GM21737 (cell line): ENCODE measurements at regions not wholly inside any gene's neighbourhood (a gene's known extent, or its start where the extent isn't known, plus 50 kb on each side); places are given as distances from the start of the nearest gene placed in this dataset.
"Not testable (repeated sequence)": the region's sequence is repeated elsewhere in the genome, so short reads cannot be mapped to it uniquely, and the experiment has no call there.

Source experiments
- ATAC-seq: cut with Tn5 transposase; IDR thresholded peaks from one replicate; pipeline ENCODE4 v1.9.1; 2021; ENCODE audit warnings: mild to moderate bottlenecking, moderate library complexity; ENCODE audit not compliant: unreplicated experiment

DNA sequence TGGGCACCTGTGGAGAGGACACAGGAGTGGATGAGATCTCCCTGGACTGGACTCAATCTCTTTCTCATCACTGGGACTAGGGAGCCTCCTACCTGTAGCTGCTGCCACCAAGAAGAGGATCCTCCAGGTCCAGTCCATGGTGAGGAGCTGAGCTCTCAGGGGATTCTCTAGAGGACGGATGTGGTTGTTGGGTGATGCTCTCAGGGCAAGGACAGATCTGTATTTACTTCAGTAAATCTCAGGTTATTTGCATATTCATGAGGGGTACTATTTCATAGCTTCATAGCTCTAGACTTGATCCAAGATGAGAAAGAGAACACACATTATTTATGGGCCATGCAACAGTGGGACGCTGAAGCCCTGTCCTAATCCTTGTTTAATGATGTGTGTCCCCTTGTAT lies 159.4 kb downstream of the POTEB start:
- peak; percentile 66 for ATAC-seq

DNA sequence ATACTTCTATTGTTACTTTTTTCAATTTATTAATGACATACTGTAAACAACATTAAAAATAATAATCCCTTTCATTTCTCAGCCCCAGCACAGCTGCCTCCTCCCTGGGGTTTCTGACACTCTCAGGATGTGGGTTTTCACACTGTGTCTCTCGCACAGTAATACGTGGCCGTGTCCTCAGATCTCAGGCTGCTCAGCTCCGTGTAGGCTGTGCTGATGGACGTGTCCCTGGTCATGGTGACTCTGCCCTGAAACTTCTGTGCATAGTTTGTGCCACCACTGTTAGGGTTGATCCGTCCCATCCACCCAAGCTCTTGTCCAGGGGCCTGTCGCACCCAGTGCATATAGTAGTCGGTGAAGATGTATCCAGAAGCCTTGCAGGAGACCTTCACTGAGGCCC lies 159.9 kb downstream of the POTEB start:
- peak; percentile 21 for ATAC-seq

DNA sequence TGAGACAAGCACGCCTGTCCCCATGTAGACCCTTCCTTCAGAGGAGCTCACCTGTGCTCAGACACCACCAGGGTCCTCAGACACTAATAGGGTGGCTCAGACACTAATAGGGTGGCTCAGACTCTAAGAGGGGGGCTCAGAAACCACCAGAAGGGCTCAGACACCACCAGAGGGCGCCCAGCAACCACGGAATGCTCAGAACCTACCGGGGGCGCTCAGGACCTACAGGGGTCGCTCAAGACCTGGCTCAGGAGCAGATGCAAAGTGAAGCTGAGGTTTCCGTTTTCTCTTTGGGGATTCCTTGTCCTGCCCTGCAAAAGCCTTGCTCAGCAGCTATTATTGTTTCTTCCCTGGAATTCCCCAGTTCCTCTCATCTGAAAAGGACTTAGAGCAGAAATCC lies 172.1 kb downstream of the POTEB start:
- peak; percentile 90 for ATAC-seq

DNA sequence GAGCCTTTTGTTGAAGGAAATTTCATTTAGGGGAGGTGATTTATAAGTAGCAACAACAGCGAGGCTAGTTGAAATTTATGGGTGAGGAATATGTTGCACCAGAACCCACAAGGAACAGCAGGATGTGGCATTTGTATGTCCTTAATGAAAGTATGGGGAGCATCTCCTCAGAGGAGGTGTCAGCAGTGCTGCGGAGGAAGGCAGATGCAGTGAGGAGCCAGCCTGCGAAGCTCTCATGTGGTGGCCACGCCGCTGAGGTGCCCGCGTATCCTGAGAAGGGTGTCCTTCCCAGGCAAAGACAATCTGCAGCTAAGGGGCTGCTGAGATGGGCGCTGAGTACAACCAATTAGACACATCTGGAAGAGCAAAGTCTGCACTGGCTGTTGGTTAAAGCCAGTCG lies 178.9 kb downstream of the POTEB start:
- ATAC-seq, result not testable (repeated sequence)

DNA sequence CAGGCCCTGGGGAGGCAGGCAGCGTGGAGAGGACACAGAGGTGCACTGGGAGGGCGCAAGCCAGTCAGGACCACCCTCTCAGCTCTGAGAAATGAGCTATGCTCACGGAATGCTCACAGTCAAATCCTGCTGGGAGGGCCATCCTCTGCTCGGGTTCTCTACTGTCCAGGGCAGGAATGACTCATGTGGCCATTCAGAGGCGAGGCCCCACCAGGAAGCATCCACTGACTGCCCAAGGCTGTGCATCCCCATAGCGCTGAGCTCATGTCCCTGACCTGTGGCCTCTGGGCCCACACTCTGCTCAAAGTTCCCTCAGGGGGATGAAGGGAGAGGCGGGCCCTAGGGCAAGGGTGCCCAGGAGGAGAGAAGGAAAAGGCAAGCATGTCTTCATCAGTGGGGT lies 182.4 kb downstream of the POTEB start:
- ATAC-seq, result not testable (repeated sequence)

DNA sequence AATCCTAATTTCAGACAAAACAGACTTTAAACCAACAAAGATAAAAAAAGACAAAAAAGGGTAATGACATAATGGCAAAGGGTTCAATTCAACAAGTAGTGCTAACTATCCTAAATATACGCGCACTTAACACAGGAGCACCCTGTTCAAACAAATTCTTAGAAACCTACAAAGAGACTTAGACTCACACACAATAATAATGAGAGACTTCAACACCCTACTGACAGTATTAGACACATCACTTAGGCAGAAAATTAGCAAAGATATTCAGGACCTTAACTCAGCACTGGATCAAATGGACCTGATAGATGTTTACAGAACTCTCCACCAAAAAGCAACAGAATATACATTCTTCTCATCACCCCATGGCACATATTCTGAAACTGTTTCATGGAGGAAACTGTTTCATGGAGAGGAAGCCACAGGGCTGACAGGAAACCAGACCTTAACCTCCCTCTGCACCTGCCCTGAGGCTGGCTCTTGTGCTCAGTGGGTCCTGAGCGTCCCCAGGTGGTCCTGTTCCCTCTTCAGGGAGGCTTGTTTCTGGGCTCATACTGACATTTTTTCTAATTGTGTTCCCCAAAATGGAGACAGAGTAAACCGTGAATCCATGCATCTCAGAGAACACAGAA lies 184.9 kb downstream of the POTEB start:
- not testable (repeated sequence) for ATAC-seq

DNA sequence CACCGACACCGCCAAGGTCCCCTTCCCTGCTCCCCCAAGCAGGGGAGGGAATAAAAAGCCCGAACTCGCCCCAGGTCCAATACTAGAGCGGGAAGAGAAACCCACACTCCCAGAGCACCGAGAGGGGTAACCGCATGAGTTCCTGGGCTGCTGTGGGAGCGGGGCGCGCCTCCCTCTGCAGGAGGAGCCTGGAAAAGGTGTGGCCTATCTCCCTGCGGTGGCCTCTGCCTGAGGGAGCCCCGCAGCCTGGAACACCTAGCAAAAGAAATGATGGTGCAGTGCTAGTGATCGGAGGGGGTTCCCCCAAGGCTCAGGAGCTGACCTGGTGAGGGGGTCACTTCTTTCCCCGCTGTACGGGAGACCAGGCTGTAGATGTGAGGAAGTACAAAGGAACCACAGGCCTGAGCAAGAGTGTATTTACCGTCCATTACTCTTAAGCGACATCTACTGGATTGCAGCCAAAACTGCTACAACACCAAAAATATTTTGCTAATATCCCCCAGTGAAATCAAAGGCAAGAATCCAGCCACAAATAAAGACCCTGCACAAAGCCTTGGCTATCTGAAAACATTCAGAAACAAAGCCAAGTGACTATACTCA lies 216.6 kb upstream of the POTEB3 start:
- peak; percentile 76 for ATAC-seq

DNA sequence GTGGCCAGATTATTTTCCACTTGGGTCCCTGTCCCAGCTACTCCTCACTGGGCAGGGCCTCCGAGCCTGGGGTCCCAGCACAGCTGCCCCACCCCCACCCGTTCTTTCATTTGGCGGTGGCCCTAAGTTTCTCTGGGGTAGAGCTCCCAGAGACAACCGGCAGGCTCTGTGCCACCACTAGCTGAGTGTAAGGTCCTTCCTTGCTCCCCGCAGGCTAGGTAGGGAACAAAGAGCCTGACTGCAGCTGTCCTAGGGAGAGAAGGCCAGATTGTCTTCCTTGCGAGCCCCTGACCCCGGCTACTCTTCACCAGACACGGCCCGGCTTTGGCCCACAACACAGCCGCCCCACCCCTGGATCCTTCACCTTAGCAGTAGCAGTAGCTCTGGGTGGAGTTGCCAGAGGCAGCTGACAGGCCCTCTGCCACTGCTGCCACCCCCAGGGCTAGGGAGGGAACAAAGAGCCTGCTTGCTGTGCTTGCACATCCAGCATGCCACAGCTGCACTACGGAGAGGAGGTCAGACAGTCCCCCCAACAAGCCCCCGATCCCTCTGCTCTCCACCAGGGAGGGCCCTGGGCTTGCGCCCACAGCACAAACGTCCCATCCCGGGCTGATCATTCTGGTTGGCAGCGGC lies 215.9 kb upstream of the POTEB3 start:
- peak; percentile 41 for ATAC-seq

DNA sequence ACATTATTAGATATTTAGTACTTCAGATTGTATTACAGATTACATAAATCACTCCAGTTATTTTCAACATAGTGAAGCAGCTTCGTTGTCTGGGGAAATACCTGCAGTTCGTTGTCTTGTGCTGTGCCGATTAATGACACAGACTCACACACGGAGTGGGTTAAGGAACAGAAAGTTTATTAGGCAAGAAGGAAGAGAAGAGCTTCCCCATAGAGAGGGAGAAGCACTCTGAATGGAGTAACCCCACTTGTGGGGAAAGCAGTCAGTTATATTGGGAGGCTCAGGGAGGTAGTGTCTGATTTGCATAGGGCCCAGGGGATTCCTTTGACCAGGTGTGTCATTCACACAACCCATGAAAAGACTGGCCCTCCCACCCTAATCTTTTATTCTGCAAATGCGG lies 213.4 kb upstream of the POTEB3 start:
- ATAC-seq, result not testable (repeated sequence)

DNA sequence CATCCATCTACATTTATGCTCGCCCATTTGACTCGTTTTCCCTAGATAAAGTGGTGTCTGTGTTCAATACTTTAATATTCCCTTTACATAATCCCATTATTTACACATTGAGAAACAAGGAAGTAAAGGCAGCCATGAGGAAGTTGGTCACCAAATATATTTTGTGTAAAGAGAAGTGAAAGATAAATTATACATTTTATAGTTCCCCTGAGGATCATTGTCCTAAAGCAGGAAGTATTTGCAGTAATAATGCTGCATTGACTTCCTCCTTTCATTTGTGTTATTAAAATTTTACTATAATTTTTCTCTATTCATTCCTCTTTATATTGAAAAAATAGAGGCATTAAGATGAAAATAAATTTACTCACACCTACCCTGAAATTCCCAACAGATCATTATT lies 198.5 kb upstream of the POTEB3 start:
- not testable (repeated sequence) for ATAC-seq

DNA sequence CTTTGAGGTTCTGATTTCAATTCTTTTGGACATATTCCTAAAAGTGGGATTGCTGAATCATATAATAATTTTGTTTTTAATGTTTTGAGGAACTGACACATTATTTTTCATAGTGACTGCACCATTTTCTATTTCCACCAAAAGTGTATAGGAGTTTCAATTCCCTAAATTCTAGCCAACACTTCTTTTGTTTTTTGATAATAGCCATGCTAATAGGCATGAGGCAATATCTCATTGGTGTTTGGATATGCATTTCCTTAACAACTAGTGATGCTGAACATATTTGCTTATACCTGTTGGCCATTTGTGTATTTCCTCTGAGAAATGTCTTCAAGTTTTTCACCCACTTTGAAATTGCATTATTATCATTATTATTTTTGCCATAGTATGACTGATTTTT lies 186.4 kb upstream of the POTEB3 start:
- not testable (repeated sequence) for ATAC-seq

DNA sequence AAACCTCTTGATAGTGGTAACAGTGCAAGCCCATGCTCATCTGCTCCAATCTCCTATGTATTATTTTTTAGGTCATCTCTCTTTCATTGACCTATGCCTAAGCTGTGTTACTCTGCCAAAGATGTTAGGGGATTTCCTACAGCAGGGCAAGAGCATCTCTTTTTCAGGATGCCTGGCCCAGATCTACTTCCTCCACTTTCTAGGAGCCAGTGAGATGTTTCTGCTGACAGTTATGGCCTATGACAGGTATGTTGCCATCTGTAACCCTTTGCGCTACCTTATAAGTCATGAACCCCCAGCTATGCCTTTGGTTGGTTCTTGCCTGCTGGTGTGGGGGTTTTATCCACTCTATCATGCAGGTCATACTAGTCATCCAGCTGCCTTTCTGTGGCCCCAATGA lies 168.9 kb upstream of the POTEB3 start:
- not testable (repeated sequence) for ATAC-seq

DNA sequence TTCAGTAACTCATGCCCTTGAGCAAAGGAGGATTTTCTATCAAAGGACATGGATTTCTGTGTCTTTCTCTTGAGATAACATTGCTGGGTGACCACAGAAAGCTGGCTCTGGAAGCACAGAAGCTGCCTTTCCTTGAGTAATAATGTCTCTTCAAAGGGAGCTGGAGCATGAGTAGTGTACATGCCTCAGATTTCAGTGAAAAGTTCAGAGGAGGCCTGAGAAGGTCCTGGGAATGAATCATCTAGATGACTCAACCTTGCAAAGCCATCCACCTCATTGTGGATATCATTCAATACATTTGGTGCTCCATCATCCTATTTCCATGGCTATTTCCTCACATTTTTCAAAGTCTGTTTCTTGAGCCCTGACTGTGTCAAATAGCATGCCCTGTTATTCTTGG lies 125.1 kb upstream of the POTEB3 start:
- ATAC-seq, result not testable (repeated sequence)

DNA sequence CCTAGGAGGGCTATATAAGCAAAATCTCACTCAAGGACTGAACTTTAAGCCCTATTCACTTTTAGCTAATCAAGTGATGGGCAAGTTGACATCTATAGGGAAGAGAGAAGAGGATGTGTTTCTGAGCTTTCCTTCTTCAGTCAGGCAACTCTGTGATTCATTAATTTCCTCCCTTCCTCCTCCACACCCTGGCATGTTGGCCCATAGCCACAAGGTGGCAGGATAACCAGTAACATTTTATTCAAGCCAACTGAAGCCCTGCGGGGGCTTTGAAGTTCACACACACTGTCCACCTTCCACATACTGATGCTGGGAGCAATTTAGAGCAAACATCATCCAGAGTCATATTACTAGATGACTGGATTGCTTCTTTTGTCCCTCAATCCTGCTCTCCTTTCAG lies 111.5 kb upstream of the POTEB3 start:
- ATAC-seq, result peak; percentile 92

DNA sequence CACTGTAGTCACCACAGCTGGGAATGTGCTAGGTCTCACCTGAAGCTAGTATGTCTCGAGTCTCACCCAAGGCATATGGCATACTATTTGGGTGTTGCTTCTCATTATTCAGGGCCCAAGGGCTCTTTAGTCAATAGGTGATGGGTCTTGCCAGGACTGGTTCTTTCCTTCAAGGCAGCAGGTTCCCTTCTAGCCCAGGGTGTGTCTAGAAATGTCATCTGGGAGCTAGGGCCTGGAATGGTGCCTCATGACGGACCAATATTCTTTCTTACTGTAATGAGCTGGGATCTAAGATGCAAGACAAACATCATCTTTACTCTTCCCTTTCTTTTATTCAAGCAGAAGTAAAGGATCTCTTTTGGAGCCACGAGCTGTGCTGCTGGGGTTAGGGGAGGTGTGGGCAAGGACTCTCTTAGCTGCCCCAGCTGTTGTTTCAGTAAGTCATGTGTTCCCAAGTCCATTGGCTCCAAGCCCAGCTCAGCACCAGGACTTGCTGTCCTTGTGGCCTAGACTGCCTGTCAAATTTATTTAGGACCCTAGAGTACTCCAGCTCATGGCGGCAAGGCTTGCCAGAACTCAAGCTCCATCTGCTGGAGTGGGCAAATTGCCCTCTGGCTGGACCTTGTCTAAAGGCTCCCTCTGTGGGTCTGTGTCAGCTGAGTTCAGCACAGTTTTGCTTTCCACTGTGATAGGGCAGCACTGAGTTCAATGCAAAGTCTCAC lies 106.0 kb upstream of the POTEB3 start:
- ATAC-seq, result not testable (repeated sequence)

DNA sequence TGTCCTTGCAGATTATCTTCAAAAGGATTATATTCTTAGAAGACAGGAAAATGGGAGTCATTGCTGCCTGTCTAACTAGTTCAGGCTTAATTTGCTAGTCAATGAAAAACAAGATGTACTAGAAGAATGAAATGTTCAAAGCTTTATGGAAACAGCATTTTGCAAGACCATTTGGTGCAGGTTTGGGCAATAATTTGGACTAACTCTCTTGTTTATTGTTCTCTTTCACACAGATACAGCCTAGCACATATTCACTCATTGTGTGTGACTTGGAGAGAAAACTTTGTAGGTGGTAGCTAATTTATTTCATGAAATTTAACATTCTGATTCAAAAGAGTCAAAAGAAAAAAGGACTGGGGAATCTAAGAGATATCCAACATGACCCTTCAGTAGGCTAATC lies 92.5 kb upstream of the POTEB3 start:
- not testable (repeated sequence) for ATAC-seq

DNA sequence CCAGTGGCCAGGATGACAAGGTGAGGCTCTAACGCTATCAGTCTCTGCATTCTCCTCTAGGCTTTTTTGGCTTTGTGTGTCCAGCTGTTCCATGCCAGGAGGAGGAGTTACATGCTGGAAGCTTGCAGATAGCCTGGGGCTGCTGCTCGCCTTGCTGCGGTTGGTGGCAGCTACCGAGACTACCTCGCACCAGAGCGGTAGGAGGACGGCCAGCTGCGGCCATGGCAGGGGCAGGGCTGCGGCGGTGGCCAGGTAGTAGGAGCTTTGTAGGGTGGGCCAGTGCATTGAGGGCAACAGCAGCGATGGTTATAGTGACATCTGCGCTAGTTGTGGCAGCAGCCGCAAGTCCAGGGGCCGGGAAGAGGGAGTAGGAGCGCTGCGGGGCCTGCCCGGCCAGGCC lies 75.9 kb upstream of the POTEB3 start:
- ATAC-seq, result not testable (repeated sequence)

DNA sequence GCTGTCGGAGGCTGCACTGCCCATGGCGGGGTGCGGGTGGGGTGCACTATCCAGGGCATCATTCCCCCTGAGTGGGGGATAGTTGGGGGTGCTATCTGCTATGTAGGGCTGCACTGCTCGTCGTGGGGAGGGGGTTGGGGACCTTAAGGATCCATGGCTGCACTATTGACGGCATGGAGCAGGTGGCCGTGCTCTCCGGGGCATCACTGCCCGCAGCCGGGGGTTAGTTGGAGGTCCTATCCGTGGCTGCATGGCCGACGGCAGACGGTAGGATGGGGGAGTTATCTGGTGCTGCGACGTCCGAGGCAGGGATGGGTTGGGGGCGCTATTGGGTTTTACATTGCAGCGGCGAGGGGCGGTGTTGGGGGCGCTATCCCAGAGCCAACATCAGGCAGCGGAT lies 75.0 kb upstream of the POTEB3 start:
- not testable (repeated sequence) for ATAC-seq

DNA sequence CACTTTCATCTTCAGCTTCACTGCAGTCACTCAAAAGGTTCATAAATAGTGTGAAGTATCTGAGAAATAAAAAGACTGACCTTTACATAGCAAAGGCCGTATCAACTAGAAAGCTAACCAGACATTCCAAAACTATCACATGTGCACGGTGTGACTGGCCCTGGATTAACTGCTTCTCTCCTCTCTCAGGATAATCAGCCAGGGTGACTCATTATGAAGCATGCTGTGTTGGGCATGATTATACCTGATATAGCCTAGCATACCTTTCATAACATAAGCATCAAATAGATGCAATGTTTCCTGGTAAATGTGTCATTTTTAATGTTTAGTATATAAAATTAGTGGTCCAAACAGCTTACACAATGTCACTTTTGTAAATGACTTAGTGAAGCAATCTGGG lies 62.7 kb upstream of the POTEB3 start:
- ATAC-seq, result not testable (repeated sequence)
